Nephron (organoid): ENCODE measurements at regions not wholly inside any gene's neighbourhood (a gene's known extent, or its start where the extent isn't known, plus 50 kb on each side); places are given as distances from the start of the nearest gene placed in this dataset.
A peak's percentile ranks its signal among the peaks of the same experiment; 100 is the strongest.

ENCODE experiments used
- H3K27ac Mint-ChIP-seq, 3 experiments: 2 replicates each; pipeline ENCODE4 v1.8.0; 2020; ENCODE audit warnings: mixed read lengths in 3 of 3, mild to moderate bottlenecking in 2 of 3, moderate library complexity in 1 of 3
- H3K27me3 Mint-ChIP-seq: 2 replicates; pipeline ENCODE4 v1.8.0; 2021; ENCODE audit warnings: low read depth, mild to moderate bottlenecking, moderate library complexity, mixed read lengths
- H3K36me3 Mint-ChIP-seq: 2 replicates; pipeline ENCODE4 v1.8.0; 2020; ENCODE audit warnings: low read depth, mixed read lengths
- H3K4me1 Mint-ChIP-seq: 2 replicates; pipeline ENCODE4 v1.8.0; 2020; ENCODE audit warnings: mixed read lengths
- H3K4me3 Mint-ChIP-seq, 3 experiments: 2 replicates each; pipeline ENCODE4 v1.8.0; 2020; ENCODE audit warnings: mild to moderate bottlenecking in 3 of 3, mixed read lengths in 3 of 3, moderate library complexity in 2 of 3
- H3K9me3 Mint-ChIP-seq: 2 replicates; pipeline ENCODE4 v1.8.0; 2020; ENCODE audit warnings: mixed read lengths
- CTCF ChIP-seq, 3 experiments: fragments of 200-600 bp; sonication (generic); IDR thresholded peaks; one replicate each; pipeline ENCODE4 v1.5.0; 2021; ENCODE audit warnings: antibody characterized with exemption in 3 of 3; ENCODE audit not compliant: unreplicated experiment in 3 of 3

GRCh38 chr11:36868380-36868779 is 270.3 kb upstream of the RAG2 start:
- H3K27me3 Mint-ChIP-seq = peaks cover 8% of the 10 kb centered on the region
- H3K9me3 Mint-ChIP-seq = no peaks in the 10 kb centered on the region
- TF ChIP-seq CTCF (IDR thresholded peaks at IDR 0.05; ENCODE audit: unreplicated experiment in 3 of 3) = no peak
- no peaks in the 10 kb centered on the region for H3K36me3 Mint-ChIP-seq
- H3K4me1 Mint-ChIP-seq = peaks cover 28% of the 10 kb centered on the region
- H3K4me3 Mint-ChIP-seq = no peak overlapping the region
- peak overlapping the region in 2 of 3 experiments; percentile 11 to 16 for H3K27ac Mint-ChIP-seq

- Mint-ChIP-seq H3K4me3 (no peak overlapping the region), H3K27ac (peak overlapping the region; percentile 22 to 67 (median 43)), H3K27me3 (peaks cover 12% of the 10 kb centered on the region), H3K9me3 (no peaks in the 10 kb centered on the region), H3K36me3 (no peaks in the 10 kb centered on the region), H3K4me1 (peaks cover 28% of the 10 kb centered on the region)
- TF ChIP-seq CTCF (IDR thresholded peaks at IDR 0.05; ENCODE audit: unreplicated experiment in 3 of 3) = no peak
These were observed 267.8 kb upstream of the RAG2 start for GRCh38 chr11:36865846-36866245.

GRCh38 chr11:36854875-36855274 is 256.8 kb upstream of the RAG2 start:
- Mint-ChIP-seq H3K36me3 (no peaks in the 10 kb centered on the region), H3K27me3 (no peaks in the 10 kb centered on the region), H3K9me3 (peaks cover 2% of the 10 kb centered on the region), H3K27ac (no peak overlapping the region), H3K4me3 (no peak overlapping the region), H3K4me1 (no peaks in the 10 kb centered on the region)
- no peak for TF ChIP-seq CTCF (IDR thresholded peaks at IDR 0.05; ENCODE audit: unreplicated experiment in 3 of 3)

- TF ChIP-seq CTCF (IDR thresholded peaks at IDR 0.05; ENCODE audit: unreplicated experiment in 3 of 3) = no peak
- H3K27me3 Mint-ChIP-seq = no peaks in the 10 kb centered on the region
- peak overlapping the region in 1 of 3 experiments; percentile 2 for H3K27ac Mint-ChIP-seq
- H3K36me3 Mint-ChIP-seq = no peaks in the 10 kb centered on the region
- H3K4me1 Mint-ChIP-seq = peaks cover 6% of the 10 kb centered on the region
- no peaks in the 10 kb centered on the region for H3K9me3 Mint-ChIP-seq
- H3K4me3 Mint-ChIP-seq = no peak overlapping the region
These were observed 250.6 kb upstream of the RAG2 start for GRCh38 chr11:36848660-36849059.

- H3K9me3 Mint-ChIP-seq = peaks cover 10% of the 10 kb centered on the region
- no peak for TF ChIP-seq CTCF (IDR thresholded peaks at IDR 0.05; ENCODE audit: unreplicated experiment in 3 of 3)
- H3K4me3 Mint-ChIP-seq = no peak overlapping the region
- peaks cover 12% of the 10 kb centered on the region for H3K4me1 Mint-ChIP-seq
- no peak overlapping the region for H3K27ac Mint-ChIP-seq
- no peaks in the 10 kb centered on the region for H3K27me3 Mint-ChIP-seq
- H3K36me3 Mint-ChIP-seq = peaks cover 3% of the 10 kb centered on the region
These were observed 242.3 kb upstream of the RAG2 start for GRCh38 chr11:36840378-36840777.

- no peak for TF ChIP-seq CTCF (IDR thresholded peaks at IDR 0.05; ENCODE audit: unreplicated experiment in 3 of 3)
- peaks cover 18% of the 10 kb centered on the region for H3K9me3 Mint-ChIP-seq
- peaks cover 3% of the 10 kb centered on the region for H3K36me3 Mint-ChIP-seq
- peaks cover 12% of the 10 kb centered on the region for H3K4me1 Mint-ChIP-seq
- no peaks in the 10 kb centered on the region for H3K27me3 Mint-ChIP-seq
- H3K27ac Mint-ChIP-seq = peak overlapping the region in 2 of 3 experiments; percentile 25 to 59
- no peak overlapping the region for H3K4me3 Mint-ChIP-seq
These were observed 239.9 kb upstream of the RAG2 start for GRCh38 chr11:36837831-36838437.
